ENCODE measurements at regions not wholly inside any gene's neighbourhood (a gene's known extent, or its start where the extent isn't known, plus 50 kb on each side); places are given as distances from the start of the nearest gene placed in this dataset.

DNA sequence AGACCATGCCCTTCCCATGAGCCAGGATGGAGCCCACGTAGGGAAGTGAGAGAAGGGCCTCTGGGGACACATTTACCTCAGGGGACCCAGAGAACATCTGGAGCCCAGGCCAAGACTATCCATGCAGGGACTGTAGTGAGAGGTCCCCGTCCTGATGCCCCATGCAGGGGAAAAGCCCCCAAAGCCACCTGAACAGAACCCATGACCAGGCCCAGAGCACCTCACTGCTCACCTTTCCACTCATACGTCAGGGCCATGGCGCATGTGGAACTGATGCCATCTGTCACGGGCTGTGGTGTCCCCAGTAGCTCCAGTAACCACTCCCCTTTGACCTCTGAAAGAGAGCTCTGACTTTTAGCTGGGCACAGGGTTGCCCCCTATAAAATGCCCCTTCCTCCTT lies 106.5 kb upstream of the TEX51 start:
- Mint-ChIP-seq H3K27ac (no peak overlapping the region), H3K9me3 (no peaks in the 10 kb centered on the region), H3K4me3 (no peak overlapping the region), H3K4me1 (no peaks in the 10 kb centered on the region), H3K36me3 (ENCODE audit: low read depth) (no peaks in the 10 kb centered on the region), H3K27me3 (peaks cover 4% of the 10 kb centered on the region)
- intact Hi-C loops (cut with micrococcal nuclease) = no loop called here
- DNase-seq = no peak

DNA sequence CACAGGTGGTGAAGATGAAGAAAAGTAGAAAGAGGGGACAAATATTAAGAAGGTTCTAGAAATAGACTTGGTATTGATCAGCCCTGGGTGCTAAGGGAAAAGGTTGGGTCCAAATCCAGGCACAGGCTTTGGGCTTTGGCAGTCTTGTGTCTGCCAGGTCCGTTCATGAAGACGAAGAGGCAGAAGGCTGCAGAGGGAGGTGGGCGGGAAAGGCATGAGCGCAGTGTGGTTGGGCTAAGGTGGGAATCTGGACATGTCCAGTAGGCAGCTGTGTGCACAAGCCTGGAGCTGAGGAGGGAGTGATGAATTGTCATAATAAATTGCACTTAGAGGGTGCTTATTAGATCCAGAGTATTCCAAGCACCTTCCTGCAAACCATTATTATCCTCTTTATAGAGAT lies 105.7 kb upstream of the TEX51 start:
- H3K4me1 Mint-ChIP-seq = no peaks in the 10 kb centered on the region
- H3K9me3 Mint-ChIP-seq = no peaks in the 10 kb centered on the region
- H3K36me3 Mint-ChIP-seq (ENCODE audit: low read depth) = no peaks in the 10 kb centered on the region
- peaks cover 4% of the 10 kb centered on the region for H3K27me3 Mint-ChIP-seq
- intact Hi-C loops (cut with micrococcal nuclease) = no loop called here
- no peak for DNase-seq
- no peak overlapping the region for H3K27ac Mint-ChIP-seq
- H3K4me3 Mint-ChIP-seq = no peak overlapping the region

DNA sequence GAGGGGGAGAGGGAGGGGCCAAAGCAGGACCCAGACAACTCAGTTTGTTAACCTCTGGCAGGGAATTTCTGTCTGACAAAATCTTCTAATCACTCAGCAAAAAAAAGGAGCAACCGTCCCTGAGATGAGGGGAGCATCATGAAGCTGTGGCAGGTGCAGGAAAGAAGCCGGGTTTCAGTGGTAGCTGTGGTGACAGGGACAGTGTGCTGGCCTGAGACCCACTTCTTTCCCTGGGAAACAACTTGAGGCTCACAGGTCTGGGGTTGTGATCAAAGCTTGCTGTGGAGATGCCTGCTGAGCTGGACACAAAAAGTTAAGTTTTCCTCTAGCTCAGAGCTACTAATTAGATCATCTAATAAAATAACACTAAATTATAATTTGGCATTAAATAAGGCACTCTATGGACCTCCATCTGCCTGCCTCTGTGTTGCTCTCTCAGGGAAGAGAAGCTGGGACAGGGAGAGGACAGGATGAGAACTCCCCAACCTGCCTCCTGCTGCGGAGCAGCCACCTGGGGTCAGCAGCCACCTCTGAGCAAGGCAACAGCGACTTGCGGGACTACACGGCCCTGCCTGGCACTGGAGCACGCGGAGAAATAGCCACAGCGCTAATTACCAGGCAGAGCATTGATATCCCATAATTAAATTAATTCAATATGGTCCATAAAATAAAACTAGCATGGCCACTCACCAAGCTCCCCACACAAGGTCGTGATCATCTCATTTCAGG lies 104.6 kb upstream of the TEX51 start:
- Mint-ChIP-seq H3K27ac (no peak overlapping the region), H3K4me3 (no peak overlapping the region), H3K4me1 (no peaks in the 10 kb centered on the region), H3K27me3 (peaks cover 4% of the 10 kb centered on the region), H3K36me3 (ENCODE audit: low read depth) (no peaks in the 10 kb centered on the region), H3K9me3 (no peaks in the 10 kb centered on the region)
- intact Hi-C loops (cut with micrococcal nuclease) = no loop called here
- DNase-seq = no peak

DNA sequence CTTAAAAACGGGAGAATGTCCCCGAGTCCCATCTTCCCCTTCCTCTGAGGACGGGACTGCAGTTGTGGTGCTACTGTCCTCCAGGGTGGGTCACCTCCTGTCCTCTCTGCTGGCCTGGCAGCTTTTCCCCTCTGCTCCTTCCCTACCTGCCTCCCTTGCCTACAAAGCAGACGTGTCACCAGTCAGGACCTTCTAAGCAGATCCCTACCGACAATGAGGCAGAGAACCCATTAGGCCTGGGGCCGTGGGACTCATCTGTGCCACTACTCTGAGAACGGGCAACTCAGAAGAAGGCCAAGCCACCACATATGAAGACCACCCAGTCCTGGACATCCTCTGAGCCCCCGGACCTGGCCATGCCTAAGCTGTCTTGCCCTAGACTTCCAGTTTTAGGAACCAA lies 103.0 kb upstream of the TEX51 start:
- Mint-ChIP-seq H3K9me3 (no peaks in the 10 kb centered on the region), H3K36me3 (ENCODE audit: low read depth) (no peaks in the 10 kb centered on the region), H3K27me3 (peaks cover 4% of the 10 kb centered on the region)

DNA sequence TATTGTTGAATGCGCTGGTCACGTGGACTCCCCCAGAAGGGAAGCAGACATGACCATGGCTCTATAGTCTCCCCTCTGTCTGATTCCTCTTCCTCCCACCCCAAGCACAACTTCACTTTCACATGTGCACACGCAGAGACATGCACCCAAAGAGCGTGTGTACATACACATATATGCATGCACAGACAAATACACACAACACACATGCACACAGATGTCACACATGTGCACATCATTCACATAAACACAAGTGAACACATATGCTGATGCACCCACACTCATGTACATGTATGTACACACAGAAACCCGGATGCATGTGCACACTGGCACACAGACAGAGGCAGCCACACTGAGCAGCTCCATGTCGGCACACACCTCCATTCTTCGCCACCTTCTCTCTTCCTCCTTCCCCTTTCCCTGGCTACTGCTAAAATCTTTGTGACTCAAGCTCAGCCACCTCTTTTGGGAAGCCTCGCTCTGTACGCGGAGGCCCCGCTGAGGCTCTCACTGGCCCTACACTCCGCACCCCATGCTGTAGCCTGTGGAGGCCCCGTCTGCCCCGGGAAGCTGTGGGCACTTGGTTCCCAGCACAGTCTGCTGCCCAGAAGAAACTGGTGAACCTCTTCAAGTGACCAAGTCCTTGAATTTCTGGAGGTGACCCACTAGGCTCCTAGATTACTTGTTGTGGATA lies 101.6 kb upstream of the TEX51 start:
- Mint-ChIP-seq H3K9me3 (no peaks in the 10 kb centered on the region), H3K36me3 (ENCODE audit: low read depth) (no peaks in the 10 kb centered on the region), H3K27me3 (peaks cover 4% of the 10 kb centered on the region), H3K4me3 (no peak overlapping the region), H3K4me1 (no peaks in the 10 kb centered on the region), H3K27ac (no peak overlapping the region)
- intact Hi-C loops (cut with micrococcal nuclease) = no loop called here
- no peak for DNase-seq

More for the DNA sequence above, 103.0 kb upstream of the TEX51 start:
- Mint-ChIP-seq H3K4me1 (no peaks in the 10 kb centered on the region), H3K4me3 (no peak overlapping the region), H3K27ac (no peak overlapping the region)
- intact Hi-C loops (cut with micrococcal nuclease) = no loop called here
- no peak for DNase-seq

DNA sequence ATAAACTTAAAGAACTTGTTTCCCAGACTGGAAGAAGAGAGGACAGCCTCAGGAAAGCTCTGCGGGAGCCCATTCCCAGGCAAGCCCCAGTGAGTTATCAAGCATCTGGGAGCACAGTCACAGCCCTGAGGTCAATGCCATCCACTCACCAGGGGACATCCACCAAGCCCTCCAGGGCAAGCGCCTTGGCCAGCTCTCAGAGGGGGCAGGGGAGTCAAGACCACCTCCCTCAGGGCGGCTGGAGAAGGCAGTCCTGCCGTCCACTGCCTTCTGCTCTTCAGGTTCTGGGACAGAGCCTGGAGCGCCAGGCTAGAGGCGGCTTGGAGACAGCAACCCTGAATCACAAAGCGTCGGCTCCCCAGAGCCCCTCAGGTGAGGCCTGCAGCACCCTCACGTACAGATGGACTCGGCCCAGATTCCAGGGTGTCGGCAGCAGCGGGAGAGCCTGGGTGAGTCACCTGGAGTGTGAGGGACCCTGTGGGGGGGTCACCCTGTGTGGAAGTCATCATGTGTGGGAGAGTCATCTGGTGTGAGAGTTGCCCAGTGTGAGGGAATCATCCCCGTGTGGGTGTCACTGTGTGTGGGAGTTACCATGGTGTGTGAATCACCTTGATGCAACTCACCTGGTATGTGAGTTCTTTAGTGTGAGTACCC lies 100.9 kb upstream of the TEX51 start:
- Mint-ChIP-seq H3K9me3 (no peaks in the 10 kb centered on the region), H3K36me3 (ENCODE audit: low read depth) (no peaks in the 10 kb centered on the region), H3K27ac (no peak overlapping the region), H3K27me3 (peaks cover 4% of the 10 kb centered on the region), H3K4me3 (no peak overlapping the region), H3K4me1 (no peaks in the 10 kb centered on the region)
- DNase-seq = no peak
- intact Hi-C loops (cut with micrococcal nuclease) = no loop called here

DNA sequence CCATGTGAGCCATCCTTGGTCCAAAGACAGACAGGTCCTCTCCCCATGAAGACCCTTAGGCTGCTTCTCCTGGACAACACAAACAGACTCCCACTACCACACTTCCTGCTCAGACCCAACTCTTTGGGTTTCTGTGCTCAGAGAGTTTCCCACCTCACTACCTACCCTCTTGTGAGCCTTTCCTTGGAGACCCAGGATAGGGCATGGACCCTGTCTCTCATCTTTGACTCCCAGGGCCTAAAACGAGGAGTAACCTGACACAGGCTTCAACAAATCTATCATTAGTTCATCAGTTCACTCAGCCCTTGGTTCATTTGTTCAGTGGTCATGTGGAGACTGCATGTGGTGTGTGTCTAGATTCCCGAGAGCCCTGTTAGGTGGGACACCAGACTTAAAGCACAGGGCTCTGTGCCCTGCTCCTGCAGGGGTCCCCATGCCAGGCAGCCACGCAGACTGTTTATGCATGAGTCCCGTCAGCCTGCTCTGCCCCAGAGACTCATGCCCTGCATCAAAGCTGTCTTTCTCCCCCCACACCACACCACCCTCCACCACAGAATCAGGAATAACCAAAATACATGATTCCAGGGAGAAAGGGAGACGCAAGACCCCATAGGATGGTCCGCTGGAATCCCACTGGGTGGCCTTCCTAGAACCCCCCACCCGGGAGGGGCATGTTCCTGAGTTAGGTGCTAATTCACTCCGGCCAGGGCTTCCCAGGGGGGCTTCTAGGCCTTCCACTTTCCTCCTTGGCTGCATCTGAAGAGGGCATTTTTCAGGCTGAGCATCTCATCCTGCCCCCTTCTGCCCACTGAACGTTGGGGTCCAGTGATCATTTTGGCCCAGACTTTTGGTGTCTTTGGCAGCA lies 100.2 kb upstream of the TEX51 start:
- DNase-seq = no peak
- intact Hi-C loops (cut with micrococcal nuclease) = no loop called here
- Mint-ChIP-seq H3K4me3 (no peak overlapping the region), H3K27me3 (peaks cover 2% of the 10 kb centered on the region), H3K27ac (no peak overlapping the region), H3K9me3 (no peaks in the 10 kb centered on the region), H3K36me3 (ENCODE audit: low read depth) (no peaks in the 10 kb centered on the region), H3K4me1 (no peaks in the 10 kb centered on the region)

DNA sequence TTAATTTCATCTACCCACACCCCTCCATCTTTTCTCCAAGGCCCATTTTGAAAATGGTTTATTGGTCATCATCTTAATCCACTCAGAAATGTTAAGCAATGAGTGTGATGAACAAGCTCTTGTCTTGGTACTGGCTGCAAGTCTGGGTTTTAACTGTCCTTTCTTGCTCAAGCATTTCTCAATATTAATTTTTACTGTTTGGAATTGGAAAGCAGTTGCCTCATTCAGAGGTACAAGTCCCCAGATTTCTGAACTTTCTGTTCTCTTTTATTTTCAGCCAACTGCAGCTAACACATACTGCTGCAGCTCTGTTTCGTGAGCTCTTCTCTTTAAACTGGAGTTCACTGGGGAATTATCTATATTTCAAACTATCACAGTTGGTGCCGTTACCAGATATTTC lies 99.4 kb upstream of the TEX51 start:
- Mint-ChIP-seq H3K27ac (no peak overlapping the region), H3K27me3 (no peaks in the 10 kb centered on the region)

DNA sequence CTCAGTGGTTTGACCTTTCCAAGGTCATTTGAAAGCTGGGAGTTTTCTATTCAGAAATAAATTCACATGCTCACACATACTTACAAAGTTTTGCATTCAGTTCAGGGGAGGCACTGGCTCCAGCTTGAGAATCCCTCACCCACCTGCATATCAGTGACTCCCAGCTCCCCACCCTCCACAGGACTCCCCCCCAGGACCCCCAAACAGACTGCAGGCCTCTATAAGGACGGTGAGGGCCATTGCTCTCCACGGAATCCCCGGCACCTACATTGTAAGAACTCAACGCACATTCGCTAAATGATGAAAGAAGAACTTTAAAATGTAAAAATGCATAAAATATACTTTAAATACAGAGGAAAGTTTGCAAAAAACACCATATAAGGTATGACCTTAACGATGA lies 97.2 kb upstream of the TEX51 start:
- intact Hi-C loops (cut with micrococcal nuclease) = no loop called here
- H3K9me3 Mint-ChIP-seq = no peaks in the 10 kb centered on the region
- no peak overlapping the region for H3K27ac Mint-ChIP-seq
- no peak overlapping the region for H3K4me3 Mint-ChIP-seq
- H3K4me1 Mint-ChIP-seq = no peaks in the 10 kb centered on the region
- no peaks in the 10 kb centered on the region for H3K27me3 Mint-ChIP-seq
- H3K36me3 Mint-ChIP-seq (ENCODE audit: low read depth) = no peaks in the 10 kb centered on the region
- no peak for DNase-seq

More for the DNA sequence above, 99.4 kb upstream of the TEX51 start:
- intact Hi-C loops (cut with micrococcal nuclease) = no loop called here
- Mint-ChIP-seq H3K36me3 (ENCODE audit: low read depth) (no peaks in the 10 kb centered on the region), H3K9me3 (no peaks in the 10 kb centered on the region), H3K4me3 (no peak overlapping the region), H3K4me1 (no peaks in the 10 kb centered on the region)
- no peak for DNase-seq

DNA sequence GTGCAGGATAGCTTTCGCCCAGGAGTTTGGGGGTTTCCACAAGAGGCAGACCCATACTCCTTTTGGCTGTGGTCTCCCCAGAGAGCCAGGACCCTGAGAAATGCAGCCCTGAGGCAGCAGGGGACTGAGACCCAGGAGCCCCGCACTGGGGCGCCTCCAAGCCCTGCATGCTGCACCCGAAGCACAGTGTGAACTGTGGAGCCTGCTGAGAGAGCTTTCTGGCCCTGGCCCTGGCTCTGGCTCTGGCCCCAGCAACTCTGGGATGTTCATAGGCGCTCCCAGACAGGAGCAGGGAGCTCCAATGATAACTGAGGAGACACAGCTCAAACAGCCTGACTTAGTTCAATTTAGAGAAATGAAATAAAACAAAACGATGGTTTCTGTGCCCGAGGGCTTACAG lies 96.4 kb upstream of the TEX51 start:
- intact Hi-C loops (cut with micrococcal nuclease) = no loop called here
- no peak overlapping the region for H3K4me3 Mint-ChIP-seq

DNA sequence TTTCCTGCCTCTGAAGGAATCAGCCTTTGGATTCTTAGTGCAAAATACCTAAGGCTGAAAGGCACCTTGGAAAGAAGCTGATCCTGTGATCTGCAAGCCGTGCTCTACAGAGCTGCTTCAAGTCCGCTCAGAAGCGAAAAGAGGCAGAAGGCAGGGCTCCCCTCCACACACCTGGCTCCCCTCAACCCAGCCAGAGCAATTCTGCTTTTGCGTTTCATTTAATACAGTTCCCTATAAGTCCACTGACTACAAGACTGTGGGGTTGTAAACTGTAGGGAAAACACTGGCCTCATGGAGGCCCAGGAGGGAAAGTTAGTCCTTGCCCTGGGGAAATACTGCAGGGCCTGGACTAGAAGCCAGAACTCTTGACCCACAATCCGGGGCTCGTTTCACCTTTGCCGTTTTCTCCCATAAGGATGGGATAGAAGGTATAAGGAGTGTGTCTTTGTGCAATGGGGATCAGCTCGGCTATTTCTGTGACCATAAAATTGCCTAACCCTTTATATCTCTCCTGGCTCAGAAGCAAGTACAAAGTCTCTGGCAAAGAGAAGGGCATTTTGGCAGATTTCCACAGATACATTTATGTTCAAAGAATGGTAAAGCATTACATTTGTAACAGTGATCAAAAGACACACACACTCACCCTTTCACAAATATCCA lies 95.8 kb upstream of the TEX51 start:
- H3K27ac Mint-ChIP-seq = no peak overlapping the region
- intact Hi-C loops (cut with micrococcal nuclease) = no loop called here
- no peaks in the 10 kb centered on the region for H3K27me3 Mint-ChIP-seq

More for the DNA sequence above, 96.4 kb upstream of the TEX51 start:
- H3K27ac Mint-ChIP-seq = no peak overlapping the region
- DNase-seq = no peak
- no peaks in the 10 kb centered on the region for H3K27me3 Mint-ChIP-seq
- no peaks in the 10 kb centered on the region for H3K36me3 Mint-ChIP-seq (ENCODE audit: low read depth)
- no peaks in the 10 kb centered on the region for H3K9me3 Mint-ChIP-seq
- no peaks in the 10 kb centered on the region for H3K4me1 Mint-ChIP-seq

DNA sequence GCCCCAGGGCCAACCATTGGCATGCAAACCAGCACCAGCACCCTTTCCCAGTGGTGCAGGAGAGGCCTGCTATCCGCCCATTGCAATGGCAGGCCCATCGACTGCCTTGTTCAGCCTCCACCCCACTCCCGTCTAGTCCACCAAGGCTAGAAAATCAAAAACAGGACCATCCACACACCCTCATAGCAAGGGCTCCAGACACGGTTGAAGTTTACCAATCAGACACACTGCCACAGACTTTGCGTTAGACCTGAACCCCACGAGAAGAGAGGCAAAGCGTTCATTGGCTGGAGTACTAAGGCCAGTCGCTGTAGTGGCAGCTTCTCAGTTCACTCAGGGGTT lies 95.3 kb upstream of the TEX51 start:
- intact Hi-C loops (cut with micrococcal nuclease) = no loop called here
- no peak for DNase-seq
- H3K27ac Mint-ChIP-seq = no peak overlapping the region
- no peaks in the 10 kb centered on the region for H3K4me1 Mint-ChIP-seq
- H3K4me3 Mint-ChIP-seq = no peak overlapping the region
- H3K36me3 Mint-ChIP-seq (ENCODE audit: low read depth) = no peaks in the 10 kb centered on the region
- no peaks in the 10 kb centered on the region for H3K27me3 Mint-ChIP-seq
- H3K9me3 Mint-ChIP-seq = no peaks in the 10 kb centered on the region

More for the DNA sequence above, 95.8 kb upstream of the TEX51 start:
- Mint-ChIP-seq H3K4me3 (no peak overlapping the region), H3K36me3 (ENCODE audit: low read depth) (no peaks in the 10 kb centered on the region), H3K9me3 (no peaks in the 10 kb centered on the region), H3K4me1 (no peaks in the 10 kb centered on the region)
- no peak for DNase-seq

DNA sequence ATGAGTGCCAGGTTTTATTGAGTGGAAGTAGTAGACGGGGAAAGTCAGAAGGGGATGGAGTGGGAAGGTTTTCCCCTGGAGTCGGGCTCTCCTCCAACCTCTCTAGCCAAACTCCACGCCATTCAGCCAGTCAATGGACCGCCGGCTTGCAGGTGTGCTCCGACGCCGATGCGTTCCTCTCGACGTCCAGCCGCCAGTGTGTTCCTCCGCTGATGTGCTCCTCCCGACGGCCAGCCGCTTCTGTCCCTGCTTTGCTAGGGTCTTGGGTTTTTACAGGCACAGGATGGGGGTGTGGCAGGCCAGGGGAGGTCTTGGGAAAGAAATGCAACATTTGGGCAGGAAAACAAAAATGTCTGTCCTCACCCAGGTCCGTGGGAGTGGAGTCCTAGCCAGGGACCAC lies 94.3 kb upstream of the TEX51 start:
- intact Hi-C loops (cut with micrococcal nuclease) = no loop called here
- Mint-ChIP-seq H3K36me3 (ENCODE audit: low read depth) (no peaks in the 10 kb centered on the region), H3K27ac (no peak overlapping the region), H3K27me3 (peaks cover 4% of the 10 kb centered on the region), H3K4me1 (no peaks in the 10 kb centered on the region), H3K4me3 (no peak overlapping the region), H3K9me3 (no peaks in the 10 kb centered on the region)
- DNase-seq = no peak

All from activated CD4-positive, alpha-beta T cell treated with anti-CD3 and anti-CD28 coated beads, Interleukin-2, amount 10 ng/mL, durations not matched to agents 24 days and 14 days (primary cell).